WTC11 (cell line): ENCODE measurements at regions not wholly inside any gene's neighbourhood (a gene's known extent, or its start where the extent isn't known, plus 50 kb on each side); places are given as distances from the start of the nearest gene placed in this dataset.

Experiments
- ATAC-seq: fragments of 200-7000 bp; cut with Tn5 transposase; 2 replicates; pipeline ENCODE4 v1.10.0; 2021; ENCODE audit warnings: mild to moderate bottlenecking, moderate library complexity
- CTCF ChIA-PET: fragments of 300-600 bp; sonication (Branson Sonifier 250); formaldehyde crosslinking; loops from one replicate; lab custom pipeline; 2021; ENCODE audit warnings: antibody characterized with exemption; lab: Charles Lee
- POLR2A ChIA-PET: fragments of 350-600 bp; sonication (Branson Sonifier 250); formaldehyde crosslinking; loops from one replicate; lab custom pipeline; 2021; ENCODE audit warnings: antibody characterized with exemption; lab: Charles Lee
- DNase-seq: peaks from one replicate; pipeline ENCODE4 v3.0.0; 2021; ENCODE audit warnings: low spot score
- H3K27ac Mint-ChIP-seq: 2 replicates; pipeline ENCODE4 v1.8.0; 2021; ENCODE audit warnings: mixed read lengths
- H3K27me3 Mint-ChIP-seq: 2 replicates; pipeline ENCODE4 v1.8.0; 2021; ENCODE audit warnings: low read depth, mild to moderate bottlenecking, moderate library complexity, mixed read lengths
- H3K36me3 Mint-ChIP-seq: 2 replicates; pipeline ENCODE4 v1.8.0; 2021; ENCODE audit warnings: mixed read lengths
- H3K4me1 Mint-ChIP-seq: 2 replicates; pipeline ENCODE4 v1.8.0; 2022; ENCODE audit warnings: mixed read lengths
- H3K4me3 Mint-ChIP-seq: 2 replicates; pipeline ENCODE4 v1.8.0; 2021; ENCODE audit warnings: mild to moderate bottlenecking, moderate library complexity, mixed read lengths
- H3K9me3 Mint-ChIP-seq: 2 replicates; pipeline ENCODE4 v1.8.0; 2021; ENCODE audit warnings: mixed read lengths
- ATF1 ChIP-seq: sonication (generic); formaldehyde crosslinking; IDR thresholded peaks from 2 replicates; pipeline ENCODE4 v1.8.1; 2023; ENCODE audit warnings: mild to moderate bottlenecking, moderate library complexity, missing genetic modification reagents
- CBFB ChIP-seq: sonication (generic); formaldehyde crosslinking; IDR thresholded peaks from 2 replicates; pipeline ENCODE4 v1.8.1; 2022; ENCODE audit warnings: mild to moderate bottlenecking, low read depth, missing genetic modification reagents
- CREB1 ChIP-seq: sonication (generic); formaldehyde crosslinking; IDR thresholded peaks from 2 replicates; pipeline ENCODE4 v1.8.0; 2023; ENCODE audit warnings: mild to moderate bottlenecking, missing genetic modification reagents
- CREM ChIP-seq: sonication (generic); formaldehyde crosslinking; IDR thresholded peaks from 2 replicates; pipeline ENCODE4 v1.8.1; 2022; ENCODE audit warnings: mild to moderate bottlenecking, missing genetic modification reagents, moderate library complexity
- ETV6 ChIP-seq: sonication (generic); formaldehyde crosslinking; IDR thresholded peaks from 2 replicates; pipeline ENCODE4 v1.8.1; 2022; ENCODE audit warnings: mild to moderate bottlenecking, missing genetic modification reagents
- FOXJ3 ChIP-seq: sonication (generic); formaldehyde crosslinking; IDR thresholded peaks from 2 replicates; pipeline ENCODE4 v1.9.0; 2021; ENCODE audit warnings: missing genetic modification reagents, mild to moderate bottlenecking, borderline replicate concordance
- FOXK1 ChIP-seq: sonication (generic); formaldehyde crosslinking; IDR thresholded peaks from 2 replicates; pipeline ENCODE4 v1.8.0; 2022; ENCODE audit warnings: mild to moderate bottlenecking, moderate library complexity, missing genetic modification reagents
- IRF2 ChIP-seq: sonication (generic); formaldehyde crosslinking; IDR thresholded peaks from 2 replicates; pipeline ENCODE4 v1.8.0; 2022; ENCODE audit warnings: low read depth, missing genetic modification reagents, borderline replicate concordance
- NFE2L1 ChIP-seq: sonication (generic); formaldehyde crosslinking; IDR thresholded peaks from 2 replicates; pipeline ENCODE4 v1.8.1; 2023; ENCODE audit warnings: missing genetic modification reagents
- NR2C2 ChIP-seq: sonication (generic); formaldehyde crosslinking; IDR thresholded peaks from 2 replicates; pipeline ENCODE4 v1.8.0; 2022; ENCODE audit warnings: mild to moderate bottlenecking, missing genetic modification reagents
- NR3C1 ChIP-seq: sonication (generic); formaldehyde crosslinking; conservative IDR thresholded peaks from 2 replicates; pipeline ENCODE4 v1.8.1; 2023; ENCODE audit warnings: low read depth, mild to moderate bottlenecking, missing genetic modification reagents
- STAT6 ChIP-seq: sonication (generic); formaldehyde crosslinking; conservative IDR thresholded peaks from 2 replicates; pipeline ENCODE4 v1.8.1; 2023; ENCODE audit warnings: mild to moderate bottlenecking, low read depth, missing genetic modification reagents, moderate library complexity
- TEAD4 ChIP-seq: sonication (generic); formaldehyde crosslinking; IDR thresholded peaks from 2 replicates; pipeline ENCODE4 v1.8.0; 2022; ENCODE audit warnings: mild to moderate bottlenecking, missing genetic modification reagents
- TP53 ChIP-seq: sonication (generic); formaldehyde crosslinking; IDR thresholded peaks from 2 replicates; pipeline ENCODE4 v1.8.1; 2023; ENCODE audit warnings: mild to moderate bottlenecking, missing genetic modification reagents
- ZNF219 ChIP-seq: sonication (generic); formaldehyde crosslinking; IDR thresholded peaks from 2 replicates; pipeline ENCODE4 v1.8.0; 2023; ENCODE audit warnings: missing genetic modification reagents, mild to moderate bottlenecking, borderline replicate concordance
- ZNF396 ChIP-seq: fragments of 250-450 bp; sonication (Bioruptor Pico); IDR thresholded peaks from 2 replicates; pipeline ENCODE4 v1.8.0; 2021; ENCODE audit warnings: mild to moderate bottlenecking, moderate library complexity, borderline replicate concordance
- TF ChIP-seq, protein P1 (sequence below): fragments of 250-450 bp; sonication (Bioruptor Pico); IDR thresholded peaks from 2 replicates; pipeline ENCODE4 v1.9.0; 2021; ENCODE audit warnings: mild to moderate bottlenecking
- TF ChIP-seq, protein P2 (sequence below): sonication (generic); formaldehyde crosslinking; IDR thresholded peaks from 2 replicates; pipeline ENCODE4 v1.8.0; 2022; ENCODE audit warnings: mild to moderate bottlenecking, missing genetic modification reagents
- TF ChIP-seq, protein P3 (sequence below): sonication (generic); formaldehyde crosslinking; IDR thresholded peaks from 2 replicates; pipeline ENCODE4 v1.8.0; 2022; ENCODE audit warnings: mild to moderate bottlenecking, missing genetic modification reagents
- TF ChIP-seq, protein P4 (sequence below): sonication (generic); formaldehyde crosslinking; IDR thresholded peaks from 2 replicates; pipeline ENCODE4 v1.8.1; 2022; ENCODE audit warnings: low read depth, mild to moderate bottlenecking, moderate library complexity, missing genetic modification reagents, borderline replicate concordance
- TF ChIP-seq, protein P5 (sequence below): fragments of 250-450 bp; sonication (Bioruptor Pico); IDR thresholded peaks from 2 replicates; pipeline ENCODE4 v1.9.0; 2021; ENCODE audit warnings: moderate library complexity, mild to moderate bottlenecking, inconsistent platforms, borderline replicate concordance
- TF ChIP-seq, protein P6 (sequence below): sonication (generic); formaldehyde crosslinking; IDR thresholded peaks from 2 replicates; pipeline ENCODE4 v1.8.0; 2023; ENCODE audit warnings: missing genetic modification reagents
- TF ChIP-seq, protein P7 (sequence below): sonication (generic); formaldehyde crosslinking; conservative IDR thresholded peaks from 2 replicates; pipeline ENCODE4 v1.8.1; 2022; ENCODE audit warnings: mild to moderate bottlenecking, missing genetic modification reagents

DNA sequence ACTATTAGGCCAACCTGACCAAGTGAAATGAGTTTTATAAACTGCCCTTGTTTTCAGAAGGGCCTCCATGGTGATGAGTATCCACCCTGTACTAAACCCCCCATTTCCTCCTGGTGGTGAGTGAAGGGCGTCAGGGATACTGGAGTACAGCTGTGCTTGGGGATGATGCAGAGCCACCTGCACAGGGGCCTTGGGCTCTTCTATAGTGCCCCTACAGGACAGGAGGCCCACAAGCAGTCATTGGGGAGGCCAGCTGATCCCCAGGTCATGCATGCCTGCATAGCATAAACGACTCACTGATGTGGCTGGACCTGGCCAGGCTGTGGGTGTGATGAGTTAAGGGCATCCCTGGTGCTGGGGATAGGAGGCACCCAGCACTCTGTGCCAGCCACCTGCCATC lies 114.1 kb upstream of the CELF2 start:
- Mint-ChIP-seq H3K36me3 (no peaks in the 10 kb centered on the region), H3K4me1 (no peaks in the 10 kb centered on the region), H3K4me3 (no peak overlapping the region), H3K27me3 (no peaks in the 10 kb centered on the region), H3K27ac (no peak overlapping the region), H3K9me3 (peaks cover 14% of the 10 kb centered on the region)
- DNase-seq, result no peak
- peak; percentile 53 for ATAC-seq
- ChIA-PET CTCF (no interaction called here), POLR2A (no interaction called here)
- TF ChIP-seq, protein P1, sequence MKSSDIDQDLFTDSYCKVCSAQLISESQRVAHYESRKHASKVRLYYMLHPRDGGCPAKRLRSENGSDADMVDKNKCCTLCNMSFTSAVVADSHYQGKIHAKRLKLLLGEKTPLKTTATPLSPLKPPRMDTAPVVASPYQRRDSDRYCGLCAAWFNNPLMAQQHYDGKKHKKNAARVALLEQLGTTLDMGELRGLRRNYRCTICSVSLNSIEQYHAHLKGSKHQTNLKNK (CRISPR knock-in tag), result no peak
- TF ChIP-seq ETV6 (CRISPR knock-in tag) (no peak), ATF1 (CRISPR knock-in tag) (no peak), CBFB (CRISPR knock-in tag) (no peak)

DNA sequence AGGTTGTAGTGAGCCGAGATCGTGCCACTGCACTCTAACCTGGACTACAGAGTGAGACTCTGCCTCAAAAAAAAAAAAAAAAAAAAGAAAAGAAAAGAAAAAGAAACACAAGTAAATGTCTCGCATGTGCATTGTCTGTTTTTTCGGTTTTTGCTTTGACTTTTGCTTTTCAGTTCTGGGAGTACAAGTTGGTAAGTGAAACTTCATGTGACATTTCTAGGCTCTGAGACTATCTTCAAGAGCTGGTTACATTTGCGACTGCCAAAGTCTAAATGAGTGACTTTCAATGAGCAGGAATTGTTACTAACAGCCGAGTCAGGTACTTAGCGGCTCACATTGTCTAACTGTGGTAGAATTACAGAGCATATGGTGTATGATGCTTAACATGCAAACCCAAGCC lies 107.0 kb upstream of the CELF2 start:
- Mint-ChIP-seq H3K4me3 (no peak overlapping the region), H3K36me3 (no peaks in the 10 kb centered on the region), H3K27me3 (no peaks in the 10 kb centered on the region), H3K4me1 (peaks cover 11% of the 10 kb centered on the region), H3K27ac (no peak overlapping the region), H3K9me3 (no peaks in the 10 kb centered on the region)
- TF ChIP-seq, protein P1 (CRISPR knock-in tag), result no peak
- TF ChIP-seq, protein P2, sequence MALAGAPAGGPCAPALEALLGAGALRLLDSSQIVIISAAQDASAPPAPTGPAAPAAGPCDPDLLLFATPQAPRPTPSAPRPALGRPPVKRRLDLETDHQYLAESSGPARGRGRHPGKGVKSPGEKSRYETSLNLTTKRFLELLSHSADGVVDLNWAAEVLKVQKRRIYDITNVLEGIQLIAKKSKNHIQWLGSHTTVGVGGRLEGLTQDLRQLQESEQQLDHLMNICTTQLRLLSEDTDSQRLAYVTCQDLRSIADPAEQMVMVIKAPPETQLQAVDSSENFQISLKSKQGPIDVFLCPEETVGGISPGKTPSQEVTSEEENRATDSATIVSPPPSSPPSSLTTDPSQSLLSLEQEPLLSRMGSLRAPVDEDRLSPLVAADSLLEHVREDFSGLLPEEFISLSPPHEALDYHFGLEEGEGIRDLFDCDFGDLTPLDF (CRISPR knock-in tag), result no peak
- TF ChIP-seq, protein P3, sequence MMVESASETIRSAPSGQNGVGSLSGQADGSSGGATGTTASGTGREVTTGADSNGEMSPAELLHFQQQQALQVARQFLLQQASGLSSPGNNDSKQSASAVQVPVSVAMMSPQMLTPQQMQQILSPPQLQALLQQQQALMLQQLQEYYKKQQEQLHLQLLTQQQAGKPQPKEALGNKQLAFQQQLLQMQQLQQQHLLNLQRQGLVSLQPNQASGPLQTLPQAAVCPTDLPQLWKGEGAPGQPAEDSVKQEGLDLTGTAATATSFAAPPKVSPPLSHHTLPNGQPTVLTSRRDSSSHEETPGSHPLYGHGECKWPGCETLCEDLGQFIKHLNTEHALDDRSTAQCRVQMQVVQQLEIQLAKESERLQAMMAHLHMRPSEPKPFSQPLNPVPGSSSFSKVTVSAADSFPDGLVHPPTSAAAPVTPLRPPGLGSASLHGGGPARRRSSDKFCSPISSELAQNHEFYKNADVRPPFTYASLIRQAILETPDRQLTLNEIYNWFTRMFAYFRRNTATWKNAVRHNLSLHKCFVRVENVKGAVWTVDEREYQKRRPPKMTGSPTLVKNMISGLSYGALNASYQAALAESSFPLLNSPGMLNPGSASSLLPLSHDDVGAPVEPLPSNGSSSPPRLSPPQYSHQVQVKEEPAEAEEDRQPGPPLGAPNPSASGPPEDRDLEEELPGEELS (CRISPR knock-in tag), result no peak
- TF ChIP-seq NR3C1 (CRISPR knock-in tag) (no peak), TP53 (CRISPR knock-in tag) (no peak)
- TF ChIP-seq, protein P4, sequence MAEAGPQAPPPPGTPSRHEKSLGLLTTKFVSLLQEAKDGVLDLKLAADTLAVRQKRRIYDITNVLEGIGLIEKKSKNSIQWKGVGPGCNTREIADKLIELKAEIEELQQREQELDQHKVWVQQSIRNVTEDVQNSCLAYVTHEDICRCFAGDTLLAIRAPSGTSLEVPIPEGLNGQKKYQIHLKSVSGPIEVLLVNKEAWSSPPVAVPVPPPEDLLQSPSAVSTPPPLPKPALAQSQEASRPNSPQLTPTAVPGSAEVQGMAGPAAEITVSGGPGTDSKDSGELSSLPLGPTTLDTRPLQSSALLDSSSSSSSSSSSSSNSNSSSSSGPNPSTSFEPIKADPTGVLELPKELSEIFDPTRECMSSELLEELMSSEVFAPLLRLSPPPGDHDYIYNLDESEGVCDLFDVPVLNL (CRISPR knock-in tag), result no peak
- no peak for ATAC-seq
- POLR2A ChIA-PET, result interaction anchor here (0.7 kb wide), 1 partner anchor 10 kb away, joined by 5 read pairs; no protein-coding TSS in a partner anchor
- CTCF ChIA-PET, result no interaction called here
- no peak for DNase-seq

- Mint-ChIP-seq H3K4me3 (no peak overlapping the region), H3K9me3 (no peaks in the 10 kb centered on the region), H3K27me3 (no peaks in the 10 kb centered on the region), H3K27ac (no peak overlapping the region), H3K36me3 (no peaks in the 10 kb centered on the region), H3K4me1 (peaks cover 11% of the 10 kb centered on the region)
- POLR2A ChIA-PET, result interaction anchor here (0.7 kb wide), 1 partner anchor 9 kb away, joined by 5 read pairs; no protein-coding TSS in a partner anchor
- CTCF ChIA-PET, result no interaction called here
- DNase-seq, result no peak
- no peak for ATAC-seq
- TF ChIP-seq ZNF219 (CRISPR knock-in tag) (no peak), STAT6 (CRISPR knock-in tag) (no peak), ZNF396 (CRISPR knock-in tag) (no peak), CREM (CRISPR knock-in tag) (no peak), NR2C2 (no peak), IRF2 (CRISPR knock-in tag) (no peak), NFE2L1 (no peak), TEAD4 (CRISPR knock-in tag) (no peak), FOXK1 (no peak), CREB1 (CRISPR knock-in tag) (no peak), FOXJ3 (CRISPR knock-in tag) (no peak)
- TF ChIP-seq, protein P5, sequence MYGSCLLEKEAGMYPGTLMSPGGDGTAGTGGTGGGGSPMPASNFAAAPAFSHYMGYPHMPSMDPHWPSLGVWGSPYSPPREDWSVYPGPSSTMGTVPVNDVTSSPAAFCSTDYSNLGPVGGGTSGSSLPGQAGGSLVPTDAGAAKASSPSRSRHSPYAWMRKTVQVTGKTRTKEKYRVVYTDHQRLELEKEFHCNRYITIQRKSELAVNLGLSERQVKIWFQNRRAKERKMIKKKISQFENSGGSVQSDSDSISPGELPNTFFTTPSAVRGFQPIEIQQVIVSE (CRISPR knock-in tag), result no peak
- TF ChIP-seq, protein P6, sequence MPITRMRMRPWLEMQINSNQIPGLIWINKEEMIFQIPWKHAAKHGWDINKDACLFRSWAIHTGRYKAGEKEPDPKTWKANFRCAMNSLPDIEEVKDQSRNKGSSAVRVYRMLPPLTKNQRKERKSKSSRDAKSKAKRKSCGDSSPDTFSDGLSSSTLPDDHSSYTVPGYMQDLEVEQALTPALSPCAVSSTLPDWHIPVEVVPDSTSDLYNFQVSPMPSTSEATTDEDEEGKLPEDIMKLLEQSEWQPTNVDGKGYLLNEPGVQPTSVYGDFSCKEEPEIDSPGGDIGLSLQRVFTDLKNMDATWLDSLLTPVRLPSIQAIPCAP, result no peak
- TF ChIP-seq, protein P7, sequence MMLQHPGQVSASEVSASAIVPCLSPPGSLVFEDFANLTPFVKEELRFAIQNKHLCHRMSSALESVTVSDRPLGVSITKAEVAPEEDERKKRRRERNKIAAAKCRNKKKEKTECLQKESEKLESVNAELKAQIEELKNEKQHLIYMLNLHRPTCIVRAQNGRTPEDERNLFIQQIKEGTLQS (CRISPR knock-in tag), result no peak
Observed at GRCh38 chr10:10911035-10911434, 106.6 kb upstream of the CELF2 start.
